Mesothelial cell of epicardium (in vitro differentiated cells): ENCODE measurements at regions not wholly inside any gene's neighbourhood (a gene's known extent, or its start where the extent isn't known, plus 50 kb on each side); places are given as distances from the start of the nearest gene placed in this dataset.

Experiments
- DNase-seq, 2 experiments: peaks; one replicate each; pipeline ENCODE4 v3.0.0; 2021; ENCODE audit warnings: low spot score in 2 of 2; ENCODE audit not compliant: unreplicated experiment in 2 of 2
- H3K27ac Mint-ChIP-seq: 2 replicates; pipeline ENCODE4 v1.8.0; 2021; ENCODE audit warnings: mixed read lengths
- H3K27me3 Mint-ChIP-seq: 2 replicates; pipeline ENCODE4 v1.8.0; 2021; ENCODE audit warnings: low read depth, mixed read lengths
- H3K36me3 Mint-ChIP-seq: 2 replicates; pipeline ENCODE4 v1.8.0; 2021; ENCODE audit warnings: mixed read lengths
- H3K4me1 Mint-ChIP-seq: 2 replicates; pipeline ENCODE4 v1.8.0; 2021; ENCODE audit warnings: mixed read lengths
- H3K4me3 Mint-ChIP-seq: 2 replicates; pipeline ENCODE4 v1.8.0; 2021; ENCODE audit warnings: mild to moderate bottlenecking, moderate library complexity, mixed read lengths
- H3K9me3 Mint-ChIP-seq: 2 replicates; pipeline ENCODE4 v1.8.0; 2021; ENCODE audit warnings: mixed read lengths
- TF ChIP-seq, protein P1 (sequence below): fragments of 200-600 bp; sonication (generic); IDR thresholded peaks from one replicate; pipeline ENCODE4 v1.5.0; 2021; ENCODE audit warnings: antibody characterized with exemption; ENCODE audit not compliant: unreplicated experiment

DNA sequence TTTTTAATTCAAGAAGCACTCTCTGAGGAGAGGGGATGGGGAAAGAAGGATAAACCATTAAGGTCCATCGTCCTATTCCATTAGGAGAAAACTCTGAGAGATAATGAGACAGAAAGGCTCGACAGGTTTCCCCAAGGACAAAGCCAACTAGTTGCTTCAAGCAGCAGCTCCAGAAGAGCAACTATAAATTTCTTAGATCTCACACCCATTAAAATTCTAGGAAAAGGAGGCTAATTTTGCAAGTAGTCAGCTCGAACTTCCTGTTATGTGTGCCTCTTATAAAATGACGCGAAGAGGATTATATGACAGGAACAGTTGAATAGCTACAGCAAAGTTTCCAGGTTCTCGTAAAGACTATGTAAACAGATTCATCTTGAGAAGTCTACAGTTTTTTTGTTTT lies 52.0 kb upstream of the ST8SIA6 start:
- H3K27me3 Mint-ChIP-seq, result peaks cover 2% of the 10 kb centered on the region
- H3K9me3 Mint-ChIP-seq, result peaks cover 7% of the 10 kb centered on the region
- H3K27ac Mint-ChIP-seq, result no peak overlapping the region
- H3K4me1 Mint-ChIP-seq, result peaks cover 10% of the 10 kb centered on the region
- H3K4me3 Mint-ChIP-seq, result no peak overlapping the region
- TF ChIP-seq, protein P1, sequence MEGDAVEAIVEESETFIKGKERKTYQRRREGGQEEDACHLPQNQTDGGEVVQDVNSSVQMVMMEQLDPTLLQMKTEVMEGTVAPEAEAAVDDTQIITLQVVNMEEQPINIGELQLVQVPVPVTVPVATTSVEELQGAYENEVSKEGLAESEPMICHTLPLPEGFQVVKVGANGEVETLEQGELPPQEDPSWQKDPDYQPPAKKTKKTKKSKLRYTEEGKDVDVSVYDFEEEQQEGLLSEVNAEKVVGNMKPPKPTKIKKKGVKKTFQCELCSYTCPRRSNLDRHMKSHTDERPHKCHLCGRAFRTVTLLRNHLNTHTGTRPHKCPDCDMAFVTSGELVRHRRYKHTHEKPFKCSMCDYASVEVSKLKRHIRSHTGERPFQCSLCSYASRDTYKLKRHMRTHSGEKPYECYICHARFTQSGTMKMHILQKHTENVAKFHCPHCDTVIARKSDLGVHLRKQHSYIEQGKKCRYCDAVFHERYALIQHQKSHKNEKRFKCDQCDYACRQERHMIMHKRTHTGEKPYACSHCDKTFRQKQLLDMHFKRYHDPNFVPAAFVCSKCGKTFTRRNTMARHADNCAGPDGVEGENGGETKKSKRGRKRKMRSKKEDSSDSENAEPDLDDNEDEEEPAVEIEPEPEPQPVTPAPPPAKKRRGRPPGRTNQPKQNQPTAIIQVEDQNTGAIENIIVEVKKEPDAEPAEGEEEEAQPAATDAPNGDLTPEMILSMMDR, result no peak
- no peak for DNase-seq
- H3K36me3 Mint-ChIP-seq, result no peaks in the 10 kb centered on the region

DNA sequence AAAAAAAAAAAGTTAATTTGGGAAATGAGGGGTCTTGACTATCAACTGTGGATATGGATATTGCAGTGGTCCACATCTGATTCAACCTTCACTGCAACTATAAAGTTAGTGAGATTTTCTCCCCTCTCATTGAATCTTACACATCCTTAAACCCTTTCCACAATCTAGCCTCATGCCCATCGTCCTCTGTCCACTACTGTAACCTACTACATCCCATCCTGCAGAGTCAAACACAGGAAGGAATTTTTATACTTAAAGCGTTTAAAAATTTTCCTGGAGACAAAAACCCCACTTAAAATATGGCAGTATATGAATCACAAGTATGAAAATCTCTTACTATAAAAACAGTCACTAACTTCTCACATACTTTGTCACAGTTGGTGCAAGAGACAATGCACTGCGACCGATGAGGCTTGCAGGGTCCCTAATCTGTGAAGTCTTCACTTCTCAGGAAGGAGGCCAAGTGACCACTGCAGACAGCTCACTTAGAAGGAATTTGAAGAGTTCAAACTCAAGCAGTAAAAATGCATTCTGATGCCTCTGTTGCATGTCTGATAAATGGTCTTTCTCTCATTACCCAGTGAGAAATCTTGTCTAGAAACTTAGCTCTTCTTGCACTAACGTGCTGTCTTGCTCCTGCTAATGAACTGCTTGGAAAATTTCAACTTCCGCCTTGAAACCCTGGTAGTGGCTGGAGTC lies 50.3 kb upstream of the ST8SIA6 start:
- H3K36me3 Mint-ChIP-seq, result no peaks in the 10 kb centered on the region
- H3K4me1 Mint-ChIP-seq, result peaks cover 7% of the 10 kb centered on the region
- H3K27me3 Mint-ChIP-seq, result peaks cover 2% of the 10 kb centered on the region
- H3K4me3 Mint-ChIP-seq, result no peak overlapping the region
- no peak for DNase-seq
- no peak overlapping the region for H3K27ac Mint-ChIP-seq
- peaks cover 7% of the 10 kb centered on the region for H3K9me3 Mint-ChIP-seq
- TF ChIP-seq, protein P1, result no peak
